ENCODE measurements at regions not wholly inside any gene's neighbourhood (a gene's known extent, or its start where the extent isn't known, plus 50 kb on each side); places are given as distances from the start of the nearest gene placed in this dataset.

- H2BK12ac ChIP-seq (ENCODE audit: low read depth, low read length): no peak overlapping the region
- H2AFZ ChIP-seq (ENCODE audit: low read length): no peak overlapping the region
- no peak overlapping the region for H2BK5ac ChIP-seq (ENCODE audit: low read depth, low read length)
- H3K27me3 ChIP-seq (replicated peaks in 1 of 4; ENCODE audit: control insufficient read depth in 3 of 4, extremely low read depth in 1 of 4, insufficient read depth in 3 of 4, low read length in 3 of 4): no peaks in the 10 kb centered on the region
- H2BK20ac ChIP-seq (ENCODE audit: low read length): no peak overlapping the region
- H2BK120ac ChIP-seq (replicated peaks; ENCODE audit: low read depth, low read length): no peak overlapping the region
- H3K14ac ChIP-seq (ENCODE audit: insufficient read length): no peak overlapping the region
- H3K4me3 ChIP-seq (ENCODE audit: extremely low read depth in 1 of 4, insufficient read depth in 2 of 4, low read depth in 3 of 4, low read length in 4 of 4): no peak overlapping the region
- no peaks in the 10 kb centered on the region for H3K23me2 ChIP-seq (ENCODE audit: low read depth, low read length)
- no peak overlapping the region for H4K8ac ChIP-seq (ENCODE audit: extremely low read depth, insufficient read depth, low read length)
- H3K4ac ChIP-seq (replicated peaks; ENCODE audit: insufficient read length, low read depth, low read length): no peak overlapping the region
- 73% methylated on average over 2 of the region's 2 CpGs; no CpG with 5 or more reads in 1 of the 2 experiments for WGBS, 2 experiments (ENCODE audit: extremely low coverage in 1 of 2, insufficient coverage in 1 of 2, insufficient read length in 1 of 2, insufficient replicate concordance in 2 of 2, low coverage in 1 of 2, low lambda C conversion rate in 2 of 2, missing lambda C conversion rate in 1 of 2)
- H3K23ac ChIP-seq (ENCODE audit: insufficient read length): no peak overlapping the region
- no peaks in the 10 kb centered on the region for H3K4me1 ChIP-seq (replicated peaks in 1 of 4; ENCODE audit: control insufficient read depth in 3 of 4, insufficient read depth in 4 of 4, low read length in 3 of 4)
- H3K56ac ChIP-seq (replicated peaks; ENCODE audit: insufficient read length, low read depth, low read length): no peak overlapping the region
- H3K9me3 ChIP-seq (ENCODE audit: insufficient read depth in 2 of 2, low read depth in 1 of 2, low read length in 1 of 2): no peaks in the 10 kb centered on the region
- no peaks in the 10 kb centered on the region for H4K20me1 ChIP-seq (replicated peaks in 1 of 2; ENCODE audit: control insufficient read depth in 1 of 2, insufficient read depth in 2 of 2, low read length in 2 of 2)
- H3K79me1 ChIP-seq (ENCODE audit: low read depth, low read length): no peaks in the 10 kb centered on the region
- H2BK15ac ChIP-seq (ENCODE audit: low read length): no peak overlapping the region
- ChIA-PET CTCF (ENCODE audit: partially characterized antibody) (no interaction called here), POLR2A (ENCODE audit: partially characterized antibody) (no interaction called here)
- no peak overlapping the region for H4K5ac ChIP-seq (ENCODE audit: insufficient read length, low read depth, low read length)
- TF ChIP-seq SP4 (IDR thresholded peaks at IDR 0.05; ENCODE audit: low read length): no peak
- TF ChIP-seq CHD1 (IDR thresholded peaks at IDR 0.05; ENCODE audit: low read depth, low read length): no peak
- no peak for TF ChIP-seq CTCF (IDR thresholded peaks at IDR 0.05; ENCODE audit: control extremely low read depth in 1 of 3, insufficient read depth in 1 of 3, low read depth in 1 of 3, low read length in 3 of 3)
- no peak for TF ChIP-seq SRF (IDR thresholded peaks at IDR 0.05; ENCODE audit: low read depth, low read length)
- no peak for TF ChIP-seq SIN3A (conservative IDR thresholded peaks at IDR 0.05 in 1 of 2, IDR thresholded peaks at IDR 0.05 in 1 of 2; ENCODE audit: low read depth in 1 of 2, low read length in 2 of 2)
- no peak for TF ChIP-seq GTF2F1 (IDR thresholded peaks at IDR 0.05; ENCODE audit: borderline replicate concordance, low read depth, low read length)
- no peak for TF ChIP-seq JUN (IDR thresholded peaks at IDR 0.05; ENCODE audit: low read depth, low read length)
- no peak for DNase-seq (ENCODE audit: low read depth in 1 of 2, low spot score in 2 of 2)
- no peak overlapping the region for H3K9ac ChIP-seq (replicated peaks in 1 of 4; ENCODE audit: extremely low read depth in 1 of 4, low read depth in 3 of 4, low read length in 3 of 4)
- H3K18ac ChIP-seq (ENCODE audit: extremely low read depth, low read length): no peak overlapping the region
- no peaks in the 10 kb centered on the region for H3K79me2 ChIP-seq (ENCODE audit: control insufficient read depth in 1 of 2, insufficient read depth in 2 of 2, low read length in 2 of 2)
- H3K27ac ChIP-seq (ENCODE audit: low read depth, low read length): no peak overlapping the region
- H3K4me2 ChIP-seq (ENCODE audit: insufficient read depth in 1 of 2, low read depth in 2 of 2, low read length in 2 of 2): no peak overlapping the region
- no peak for FAIRE-seq
- no peak overlapping the region for H4K91ac ChIP-seq (replicated peaks; ENCODE audit: insufficient read length, low read length)
- H3K36me3 ChIP-seq (ENCODE audit: control insufficient read depth in 2 of 4, insufficient read depth in 4 of 4, low read length in 3 of 4): no peaks in the 10 kb centered on the region
- H2AK5ac ChIP-seq (ENCODE audit: low read depth, low read length): no peak overlapping the region
Measured at GRCh38 chr5:8930021-8930420, 615.9 kb downstream of the SEMA5A start.

Data from H1 (cell line).